HG03354 (cell line): ENCODE measurements at regions not wholly inside any gene's neighbourhood (a gene's known extent, or its start where the extent isn't known, plus 50 kb on each side); places are given as distances from the start of the nearest gene placed in this dataset.
A peak's percentile ranks its signal among the peaks of the same experiment; 100 is the strongest.
"Not testable (repeated sequence)": the region's sequence is repeated elsewhere in the genome, so short reads cannot be mapped to it uniquely, and the experiment has no call there.

Experiments used
- ATAC-seq: cut with Tn5 transposase; IDR thresholded peaks from one replicate; pipeline ENCODE4 v1.9.1; 2021; ENCODE audit warnings: mild to moderate bottlenecking; ENCODE audit not compliant: unreplicated experiment, poor library complexity, severe bottlenecking

- ATAC-seq = no peak
These were observed 149.6 kb downstream of the RHOU start for GRCh38 chr1:228884615-228885566.

- no peak for ATAC-seq
These were observed 150.6 kb downstream of the RHOU start for GRCh38 chr1:228885845-228886244.

GRCh38 chr1:228887101-228887500 is 151.8 kb downstream of the RHOU start:
- no peak for ATAC-seq

GRCh38 chr1:228887960-228888359 is 152.7 kb downstream of the RHOU start:
- no peak for ATAC-seq

- ATAC-seq = no peak
These were observed 154.0 kb downstream of the RHOU start for GRCh38 chr1:228889289-228889688.

- ATAC-seq = no peak
These were observed 156.2 kb downstream of the RHOU start for GRCh38 chr1:228891272-228892034.

GRCh38 chr1:228892200-228892599 is 156.9 kb downstream of the RHOU start:
- not testable (repeated sequence) for ATAC-seq

- ATAC-seq = no peak
These were observed 159.2 kb downstream of the RHOU start for GRCh38 chr1:228894442-228894989.

- ATAC-seq = no peak
These were observed 162.6 kb downstream of the RHOU start for GRCh38 chr1:228897901-228898300.

- ATAC-seq = peak; percentile 87
These were observed 163.3 kb downstream of the RHOU start for GRCh38 chr1:228898582-228898992.

- no peak for ATAC-seq
These were observed 164.2 kb downstream of the RHOU start for GRCh38 chr1:228899421-228899956.

- no peak for ATAC-seq
These were observed 165.0 kb downstream of the RHOU start for GRCh38 chr1:228900099-228900885.

GRCh38 chr1:228900886-228901392 is 165.7 kb downstream of the RHOU start:
- no peak for ATAC-seq

GRCh38 chr1:228901936-228902681 is 166.8 kb downstream of the RHOU start:
- no peak for ATAC-seq

GRCh38 chr1:228902781-228903433 is 167.6 kb downstream of the RHOU start:
- ATAC-seq = no peak

GRCh38 chr1:228903434-228904071 is 168.3 kb downstream of the RHOU start:
- no peak for ATAC-seq

GRCh38 chr1:228904222-228904621 is 168.9 kb downstream of the RHOU start:
- ATAC-seq = no peak

- ATAC-seq = no peak
These were observed 170.4 kb downstream of the RHOU start for GRCh38 chr1:228905701-228906101.
